ENCODE measurements at regions not wholly inside any gene's neighbourhood (a gene's known extent, or its start where the extent isn't known, plus 50 kb on each side); places are given as distances from the start of the nearest gene placed in this dataset.

- DNase-seq, result no peak
These were observed 60.5 kb upstream of the MEDAG start for GRCh38 chr13:30845297-30846214.

- no peak for DNase-seq
These were observed 59.8 kb upstream of the MEDAG start for GRCh38 chr13:30846311-30846710.

- no peak for DNase-seq
These were observed 59.2 kb upstream of the MEDAG start for GRCh38 chr13:30846866-30847265.

- peak in 1 of 5 donors; percentile 16 for DNase-seq
These were observed 58.3 kb upstream of the MEDAG start for GRCh38 chr13:30847650-30848307.

- no peak for DNase-seq
These were observed 57.6 kb upstream of the MEDAG start for GRCh38 chr13:30848332-30849027.

- DNase-seq, result no peak
These were observed 56.5 kb upstream of the MEDAG start for GRCh38 chr13:30849611-30850010.

- no peak for DNase-seq
These were observed 55.7 kb upstream of the MEDAG start for GRCh38 chr13:30850204-30850866.

GRCh38 chr13:30850867-30851211 is 55.2 kb upstream of the MEDAG start:
- DNase-seq, result no peak

GRCh38 chr13:30851697-30852096 is 54.4 kb upstream of the MEDAG start:
- no peak for DNase-seq

- no peak for DNase-seq
These were observed 50.5 kb upstream of the MEDAG start for GRCh38 chr13:30855569-30855968.

- DNase-seq, result no peak
These were observed 49.9 kb upstream of the MEDAG start for GRCh38 chr13:30856005-30856790.

Measured in T-helper 1 cell (primary cell).